HG03139 (cell line): ENCODE measurements at regions not wholly inside any gene's neighbourhood (a gene's known extent, or its start where the extent isn't known, plus 50 kb on each side); places are given as distances from the start of the nearest gene placed in this dataset.

Source experiments
- ATAC-seq: cut with Tn5 transposase; IDR thresholded peaks from one replicate; pipeline ENCODE4 v1.9.1; 2021; ENCODE audit not compliant: unreplicated experiment

GRCh38 chr12:65596514-65597091 is 227.7 kb upstream of the HMGA2 start:
- ATAC-seq = no peak

GRCh38 chr12:65597527-65597926 is 226.8 kb upstream of the HMGA2 start:
- ATAC-seq = no peak

DNA sequence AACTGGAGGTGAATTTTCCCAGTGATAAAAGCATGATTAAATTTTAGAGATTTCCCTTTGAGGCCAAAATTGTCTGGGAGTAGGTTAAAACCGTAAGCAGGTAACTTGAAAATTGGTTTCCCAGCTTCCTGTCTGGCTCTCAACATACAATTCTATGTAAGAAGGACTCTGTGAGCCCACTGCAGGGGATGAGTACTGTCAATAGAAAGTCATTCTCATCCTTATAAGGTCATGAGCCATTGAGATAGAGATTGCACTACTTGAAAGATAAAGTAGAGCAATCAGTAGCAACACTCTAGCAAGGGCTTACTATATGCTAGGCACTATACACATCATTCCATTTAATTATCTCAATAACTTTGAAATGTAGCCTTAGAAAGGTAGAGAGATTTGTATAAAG is 225.6 kb upstream of the HMGA2 start:
- no peak for ATAC-seq

DNA sequence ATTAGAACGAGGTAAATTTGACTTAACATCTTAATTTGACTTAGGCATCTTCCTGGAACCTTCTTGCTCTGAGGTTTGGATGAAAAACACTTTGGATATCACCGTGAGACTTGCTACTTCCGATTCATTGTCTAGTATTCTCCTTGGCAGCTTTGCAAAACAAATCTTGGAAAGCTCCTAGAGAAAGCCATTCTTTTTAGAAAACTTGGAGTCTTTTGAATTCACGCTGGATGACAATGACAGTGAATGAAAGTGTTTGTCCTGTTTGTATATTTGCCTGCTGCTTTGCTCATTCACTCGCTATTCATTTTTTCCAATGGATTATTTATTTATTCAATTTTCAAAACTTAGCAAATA is 222.1 kb upstream of the HMGA2 start:
- no peak for ATAC-seq

DNA sequence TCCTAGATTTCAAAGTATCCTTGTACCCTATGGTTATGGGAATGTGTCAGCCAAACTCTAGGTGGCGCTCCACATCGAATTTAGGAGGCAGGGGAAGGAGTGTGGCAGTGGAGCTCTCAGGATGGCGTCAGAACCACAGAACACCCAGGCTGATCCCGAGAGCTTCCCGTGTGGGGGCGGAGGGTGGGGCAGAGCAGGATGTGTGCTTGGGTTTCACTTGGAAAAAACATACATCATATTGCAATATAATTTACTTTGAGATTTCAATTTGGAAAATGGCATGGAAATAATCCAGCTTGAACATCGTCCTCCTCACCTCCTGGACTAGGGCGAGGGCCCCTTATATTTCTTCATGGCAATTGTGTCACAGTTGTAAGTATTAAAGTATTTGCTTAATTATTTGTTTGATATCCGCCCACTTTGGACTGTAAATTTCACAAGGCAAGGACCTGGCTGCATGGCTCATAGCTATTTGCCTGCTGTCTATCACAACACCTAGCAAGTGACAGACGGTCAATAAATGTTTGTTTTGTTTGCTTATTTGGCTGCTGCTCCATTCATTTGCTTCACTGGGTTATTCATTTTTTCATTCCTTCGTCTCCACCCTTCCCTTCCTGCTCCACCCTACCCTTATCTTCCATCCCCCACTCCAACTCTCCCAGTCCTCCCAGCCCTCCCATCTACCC is 221.5 kb upstream of the HMGA2 start:
- ATAC-seq = no peak

GRCh38 chr12:65603438-65604351 is 220.6 kb upstream of the HMGA2 start:
- ATAC-seq = no peak

DNA sequence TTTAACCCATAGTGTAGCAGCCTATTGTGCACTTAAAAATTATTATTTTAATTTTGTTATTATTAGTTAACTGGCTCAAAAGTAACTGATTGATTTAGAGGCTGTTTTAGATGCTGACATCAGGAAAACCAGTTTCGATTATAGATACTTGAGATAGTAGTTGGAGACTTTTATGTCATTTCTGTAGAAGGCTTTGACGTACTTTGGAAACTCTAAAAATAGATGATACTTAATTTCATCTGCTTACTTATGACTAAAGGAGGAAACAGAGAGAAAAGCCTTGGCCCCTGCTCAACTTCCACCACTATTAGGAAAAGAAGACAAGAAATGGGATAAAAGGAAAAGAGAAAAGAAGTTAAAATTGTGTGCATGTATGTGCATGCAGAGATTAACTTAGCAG is 219.3 kb upstream of the HMGA2 start:
- ATAC-seq = no peak

- no peak for ATAC-seq
Measured at GRCh38 chr12:65606008-65606766, 218.1 kb upstream of the HMGA2 start.

DNA sequence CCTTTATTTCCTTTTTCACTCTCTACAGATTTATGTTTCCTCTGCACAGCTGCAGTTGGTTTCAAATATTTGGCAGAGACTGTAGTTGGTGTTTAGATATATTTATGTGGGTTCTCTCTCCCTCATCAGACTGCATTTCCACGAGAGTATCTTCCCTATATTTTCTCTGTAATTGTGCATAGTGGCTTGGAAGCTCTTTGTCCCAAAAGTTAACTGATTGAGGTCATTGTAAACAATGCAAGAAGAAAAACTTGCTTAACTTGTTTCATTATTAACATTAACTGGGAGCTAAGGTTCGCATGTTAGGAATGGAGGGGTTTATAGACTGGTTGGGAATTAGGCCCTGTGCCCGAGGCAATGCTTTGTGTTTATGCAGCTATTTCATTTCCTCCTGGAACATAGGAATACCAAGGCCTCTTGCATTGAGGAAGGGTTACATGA is 216.9 kb upstream of the HMGA2 start:
- ATAC-seq = no peak

- ATAC-seq = no peak
Measured at GRCh38 chr12:65608319-65608916, 215.9 kb upstream of the HMGA2 start.

- no peak for ATAC-seq
Measured at GRCh38 chr12:65609359-65609771, 214.9 kb upstream of the HMGA2 start.

DNA sequence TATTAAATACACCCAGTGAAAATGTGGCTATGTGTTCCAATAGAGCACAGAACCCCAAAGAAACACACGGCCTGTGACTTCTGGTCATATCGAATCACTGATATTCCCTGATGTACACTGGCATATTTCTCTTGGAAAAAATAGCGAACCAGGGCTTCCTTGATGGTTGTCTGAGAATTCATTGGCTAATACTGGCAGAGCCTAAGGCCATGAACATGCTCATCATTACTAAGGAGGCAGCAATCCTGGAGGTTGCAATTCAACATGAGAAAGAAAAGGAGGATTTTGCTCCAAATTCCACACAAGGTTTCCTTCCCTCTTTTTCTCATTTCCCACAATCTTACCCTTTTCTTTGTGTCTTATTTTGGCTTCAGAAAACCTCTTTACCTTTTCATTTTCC is 212.9 kb upstream of the HMGA2 start:
- ATAC-seq = no peak

GRCh38 chr12:65612440-65612839 is 211.8 kb upstream of the HMGA2 start:
- ATAC-seq = no peak

GRCh38 chr12:65613692-65614091 is 210.6 kb upstream of the HMGA2 start:
- ATAC-seq = no peak

GRCh38 chr12:65614259-65614889 is 209.9 kb upstream of the HMGA2 start:
- no peak for ATAC-seq

DNA sequence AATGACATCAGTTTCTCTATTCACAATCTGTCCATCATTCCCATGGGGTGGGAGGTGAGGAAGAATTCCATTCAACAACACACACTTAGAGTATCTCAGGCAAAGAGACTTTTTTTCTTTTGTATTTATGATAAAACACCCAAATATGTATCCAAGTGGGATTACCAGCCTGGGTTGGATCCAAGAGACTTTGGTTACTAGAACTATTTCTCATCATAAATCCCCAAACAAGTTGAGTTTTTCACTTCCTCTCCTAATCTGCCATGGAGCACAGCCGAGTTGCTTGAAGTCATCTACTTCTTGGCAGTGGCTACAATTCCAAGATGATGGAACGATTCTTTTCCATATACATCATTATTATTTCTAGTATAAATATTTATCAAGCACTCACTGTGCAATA is 209.2 kb upstream of the HMGA2 start:
- no peak for ATAC-seq

DNA sequence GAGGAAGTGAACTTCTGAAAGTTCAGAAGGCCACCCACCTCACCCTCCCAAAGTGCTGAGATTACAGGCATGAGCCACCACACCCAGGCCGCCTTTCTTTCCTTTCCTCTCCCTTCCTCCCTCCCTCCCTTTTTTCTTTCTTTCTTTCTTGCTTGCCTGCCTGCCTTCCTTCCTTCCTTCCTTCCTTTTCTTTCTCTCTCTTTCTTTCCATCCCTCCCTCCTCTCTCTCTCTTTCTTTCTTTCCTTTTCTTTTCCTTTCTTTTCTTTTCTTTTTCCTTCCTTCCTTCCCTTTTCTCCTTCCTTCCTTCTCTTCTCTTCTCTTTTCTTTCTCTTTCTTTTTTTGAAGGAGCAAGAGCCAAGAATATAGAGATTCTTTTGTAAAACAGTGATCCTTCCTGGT is 208.3 kb upstream of the HMGA2 start:
- ATAC-seq = no peak

DNA sequence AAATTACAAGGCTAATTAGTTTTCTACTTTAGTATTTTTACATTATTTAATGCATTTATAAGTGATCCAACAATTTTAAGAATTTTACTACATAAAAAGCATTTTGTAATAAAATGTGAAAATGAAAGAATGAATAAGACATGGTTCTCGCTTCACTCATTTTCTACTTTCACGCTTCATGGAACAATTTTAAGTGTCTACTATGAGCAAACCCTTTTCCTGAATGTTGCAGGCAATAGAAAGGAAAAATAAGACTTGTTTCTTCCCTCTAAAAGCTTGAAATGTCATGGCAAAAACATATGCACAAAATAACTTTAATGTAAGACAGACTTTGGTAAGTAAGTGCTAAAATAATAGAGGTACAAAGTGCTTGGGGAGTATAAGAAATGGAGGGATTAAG is 205.7 kb upstream of the HMGA2 start:
- ATAC-seq = no peak

DNA sequence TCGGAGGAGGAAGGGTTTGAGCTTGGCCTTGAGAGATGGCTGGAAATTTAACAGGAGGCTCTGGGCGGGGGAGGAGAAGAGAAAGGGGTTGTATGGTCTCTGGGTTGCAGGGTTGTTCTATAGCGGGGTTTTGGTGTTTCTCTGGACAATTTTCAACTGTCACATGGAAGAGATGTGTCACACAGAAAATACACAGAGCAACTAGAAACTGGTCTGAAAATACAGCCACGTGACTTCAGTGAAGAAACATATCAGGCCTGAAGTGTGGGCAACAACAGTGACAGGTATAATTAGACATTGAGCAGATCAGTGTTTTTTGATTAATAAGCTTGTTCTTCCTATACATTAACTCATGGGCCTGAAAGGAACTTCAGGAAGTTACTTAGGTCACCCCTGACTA is 205.3 kb upstream of the HMGA2 start:
- no peak for ATAC-seq

- ATAC-seq = no peak
Measured at GRCh38 chr12:65620046-65620445, 204.2 kb upstream of the HMGA2 start.
